HEK293 (cell line): ENCODE measurements at regions not wholly inside any gene's neighbourhood (a gene's known extent, or its start where the extent isn't known, plus 50 kb on each side); places are given as distances from the start of the nearest gene placed in this dataset.

Source experiments
- CTCF ChIA-PET: fragments of 350-600 bp; formaldehyde crosslinking; extraction: SDS; loops from one replicate; lab custom pipeline; 2021; ENCODE audit warnings: antibody characterized with exemption; lab: Yijun Ruan, JAX
- POLR2A ChIA-PET: fragments of 300-600 bp; formaldehyde crosslinking; extraction: SDS; loops from one replicate; lab custom pipeline; 2020; ENCODE audit warnings: antibody characterized with exemption, inconsistent platforms; lab: Yijun Ruan, JAX
- H3K27ac ChIP-seq: fragments of 200-500 bp; sonication (Bioruptor generic); 2 replicates; pipeline ENCODE4 v1.5.1; 2014; ENCODE audit warnings: low read depth, low read length, control low read depth, inconsistent platforms; ENCODE audit errors: extremely low read depth
- H3K36me3 ChIP-seq, 2 experiments: fragments of 200-500 bp in 1 of 2; sonication (Bioruptor generic) in 1 of 2; 1 replicate in 1 of 2; 2 replicates in 1 of 2; pipeline ENCODE4 v1.5.1; 2014 to 2017; ENCODE audit warnings: inconsistent platforms in 2 of 2, low read length in 2 of 2; ENCODE audit not compliant: control insufficient read depth in 2 of 2, insufficient read depth in 1 of 2
- H3K4me1 ChIP-seq: fragments of 200-500 bp; sonication (Bioruptor generic); 2 replicates; pipeline ENCODE4 v1.5.1; 2014; ENCODE audit warnings: mild to moderate bottlenecking, low read length, inconsistent platforms; ENCODE audit not compliant: control insufficient read depth, insufficient read depth
- H3K4me3 ChIP-seq: 2 replicates; pipeline ENCODE4 v1.5.1; 2011; ENCODE audit warnings: low read depth, mild to moderate bottlenecking, control low read depth, low read length, moderate library complexity
- H3K9me3 ChIP-seq: fragments of 200-500 bp; sonication (Bioruptor generic); 2 replicates; pipeline ENCODE4 v1.5.1; 2014; ENCODE audit warnings: low read depth, low read length, inconsistent platforms; ENCODE audit not compliant: control insufficient read depth, insufficient read depth
- GLI4 ChIP-seq: fragments of 450-650 bp; formaldehyde crosslinking; IDR thresholded peaks from 2 replicates; pipeline ENCODE4 v1.5.1; 2016; ENCODE audit warnings: missing biosample characterization, missing genetic modification characterization
- GLIS1 ChIP-seq: fragments of 450-650 bp; formaldehyde crosslinking; IDR thresholded peaks from 2 replicates; pipeline ENCODE4 v1.5.1; 2016; ENCODE audit warnings: missing biosample characterization, missing genetic modification characterization
- ZNF140 ChIP-seq: fragments of 450-650 bp; formaldehyde crosslinking; IDR thresholded peaks from 2 replicates; pipeline ENCODE4 v1.5.1; 2016; ENCODE audit warnings: missing biosample characterization, missing genetic modification characterization
- ZNF157 ChIP-seq: fragments of 450-650 bp; formaldehyde crosslinking; IDR thresholded peaks from 2 replicates; pipeline ENCODE4 v1.5.1; 2016; ENCODE audit warnings: missing biosample characterization, missing genetic modification characterization
- ZNF211 ChIP-seq: fragments of 450-650 bp; formaldehyde crosslinking; IDR thresholded peaks from 2 replicates; pipeline ENCODE4 v1.5.1; 2016; ENCODE audit warnings: low read depth, missing biosample characterization, missing genetic modification characterization
- ZNF274 ChIP-seq, 2 experiments: fragments of 200-500 bp in 1 of 2; fragments of 450-650 bp in 1 of 2; sonication (Bioruptor generic) in 1 of 2; formaldehyde crosslinking in 1 of 2; IDR thresholded peaks; 2 replicates each; pipeline versions ENCODE4 v1.5.1 to v1.6.1; 2014 to 2016; ENCODE audit warnings: borderline replicate concordance in 1 of 2, inconsistent platforms in 1 of 2, low read length in 1 of 2, missing biosample characterization in 1 of 2, missing genetic modification characterization in 1 of 2
- ZNF324 ChIP-seq: fragments of 450-650 bp; formaldehyde crosslinking; IDR thresholded peaks from 2 replicates; pipeline ENCODE4 v1.5.1; 2016; ENCODE audit warnings: missing biosample characterization, missing genetic modification characterization
- ZNF335 ChIP-seq: fragments of 450-650 bp; formaldehyde crosslinking; conservative IDR thresholded peaks from 2 replicates; pipeline ENCODE4 v1.5.1; 2016; ENCODE audit warnings: missing biosample characterization, missing genetic modification characterization
- ZNF571 ChIP-seq: fragments of 450-650 bp; formaldehyde crosslinking; IDR thresholded peaks from 2 replicates; pipeline ENCODE4 v1.5.0; 2017; ENCODE audit warnings: missing biosample characterization, missing genetic modification characterization
- ZNF585B ChIP-seq: fragments of 450-650 bp; formaldehyde crosslinking; IDR thresholded peaks from 2 replicates; pipeline ENCODE4 v1.5.1; 2016; ENCODE audit warnings: missing biosample characterization, missing genetic modification characterization
- ZNF610 ChIP-seq: fragments of 450-650 bp; formaldehyde crosslinking; IDR thresholded peaks from 2 replicates; pipeline ENCODE4 v1.5.1; 2016; ENCODE audit warnings: missing biosample characterization, missing genetic modification characterization, borderline replicate concordance
- ZNF670 ChIP-seq: fragments of 450-650 bp; formaldehyde crosslinking; IDR thresholded peaks from 2 replicates; pipeline ENCODE4 v1.5.1; 2016; ENCODE audit warnings: missing biosample characterization, missing genetic modification characterization, low read depth
- ZNF76 ChIP-seq: fragments of 450-650 bp; formaldehyde crosslinking; IDR thresholded peaks from 2 replicates; pipeline ENCODE4; 2016; ENCODE audit warnings: low read depth, missing biosample characterization, missing genetic modification characterization, borderline replicate concordance
- ZNF830 ChIP-seq: fragments of 450-650 bp; IDR thresholded peaks from 2 replicates; pipeline ENCODE4 v1.5.0; 2018; ENCODE audit warnings: missing biosample characterization, missing genetic modification characterization, low read depth, mild to moderate bottlenecking, moderate library complexity
- ZSCAN23 ChIP-seq: fragments of 450-650 bp; formaldehyde crosslinking; IDR thresholded peaks from 2 replicates; pipeline ENCODE4 v1.5.1; 2016; ENCODE audit warnings: missing biosample characterization, missing genetic modification characterization
- TF ChIP-seq, protein P1 (sequence below): fragments of 450-650 bp; formaldehyde crosslinking; IDR thresholded peaks from 2 replicates; pipeline ENCODE4 v1.5.1; 2016; ENCODE audit warnings: missing biosample characterization, missing genetic modification characterization, borderline replicate concordance
- TF ChIP-seq, protein P2 (sequence below): fragments of 450-650 bp; formaldehyde crosslinking; IDR thresholded peaks from 2 replicates; pipeline ENCODE4 v1.5.1; 2016; ENCODE audit warnings: missing biosample characterization, missing genetic modification characterization
- TF ChIP-seq, protein P3 (sequence below): fragments of 450-650 bp; IDR thresholded peaks from 2 replicates; pipeline ENCODE4 v1.5.1; 2018; ENCODE audit warnings: missing biosample characterization, missing genetic modification characterization
- TF ChIP-seq, protein P4 (sequence below): fragments of 450-650 bp; formaldehyde crosslinking; IDR thresholded peaks from 2 replicates; pipeline ENCODE4 v1.5.1; 2016; ENCODE audit warnings: missing biosample characterization, missing genetic modification characterization
- TF ChIP-seq, protein P5 (sequence below): fragments of 450-650 bp; formaldehyde crosslinking; IDR thresholded peaks from 2 replicates; pipeline ENCODE4 v1.5.1; 2016; ENCODE audit warnings: missing biosample characterization, missing genetic modification characterization
- TF ChIP-seq, protein P6 (sequence below): fragments of 450-650 bp; formaldehyde crosslinking; IDR thresholded peaks from 2 replicates; pipeline ENCODE4 v1.5.1; 2017; ENCODE audit warnings: missing biosample characterization, missing genetic modification characterization

DNA sequence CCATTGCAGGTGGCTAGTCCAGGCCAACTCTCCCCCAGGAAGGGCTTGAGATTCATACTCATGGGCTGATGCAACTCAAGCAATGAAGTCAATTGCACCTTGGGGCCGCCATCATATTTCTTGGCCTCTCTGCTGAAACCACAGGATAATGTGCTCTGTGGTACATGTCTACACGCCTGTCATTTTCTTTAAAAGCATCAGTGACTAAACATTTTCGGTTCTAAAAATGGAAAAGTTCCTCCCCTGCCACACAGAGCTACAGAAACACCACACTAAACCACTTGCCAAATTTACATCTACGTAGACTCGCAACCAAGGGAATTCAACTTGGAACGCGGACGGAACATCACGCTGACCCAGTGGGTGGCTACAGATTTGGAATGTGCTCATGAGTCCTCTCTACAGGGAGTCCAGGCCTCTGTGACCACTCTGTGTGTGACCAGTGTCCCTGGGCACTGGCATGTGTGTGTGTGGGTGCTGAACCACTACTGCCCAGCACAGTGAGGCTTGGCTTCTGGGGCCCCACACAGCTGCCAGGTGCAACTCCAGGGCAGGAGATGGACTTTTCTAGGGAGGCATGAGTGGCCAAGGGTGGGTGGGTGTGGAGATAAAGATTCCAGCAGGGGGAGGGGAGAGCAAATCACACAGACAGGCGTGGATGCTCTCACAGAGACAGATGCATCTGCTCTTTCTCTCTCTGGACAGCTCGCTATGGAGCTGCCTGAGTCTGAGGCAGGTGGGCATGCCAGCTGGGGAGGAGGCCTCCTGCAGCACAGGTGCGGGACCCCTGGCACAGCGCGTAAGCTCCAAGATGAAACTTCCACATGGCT is 261.9 kb downstream of the CTTN start (continued):
- TF ChIP-seq, protein P1, sequence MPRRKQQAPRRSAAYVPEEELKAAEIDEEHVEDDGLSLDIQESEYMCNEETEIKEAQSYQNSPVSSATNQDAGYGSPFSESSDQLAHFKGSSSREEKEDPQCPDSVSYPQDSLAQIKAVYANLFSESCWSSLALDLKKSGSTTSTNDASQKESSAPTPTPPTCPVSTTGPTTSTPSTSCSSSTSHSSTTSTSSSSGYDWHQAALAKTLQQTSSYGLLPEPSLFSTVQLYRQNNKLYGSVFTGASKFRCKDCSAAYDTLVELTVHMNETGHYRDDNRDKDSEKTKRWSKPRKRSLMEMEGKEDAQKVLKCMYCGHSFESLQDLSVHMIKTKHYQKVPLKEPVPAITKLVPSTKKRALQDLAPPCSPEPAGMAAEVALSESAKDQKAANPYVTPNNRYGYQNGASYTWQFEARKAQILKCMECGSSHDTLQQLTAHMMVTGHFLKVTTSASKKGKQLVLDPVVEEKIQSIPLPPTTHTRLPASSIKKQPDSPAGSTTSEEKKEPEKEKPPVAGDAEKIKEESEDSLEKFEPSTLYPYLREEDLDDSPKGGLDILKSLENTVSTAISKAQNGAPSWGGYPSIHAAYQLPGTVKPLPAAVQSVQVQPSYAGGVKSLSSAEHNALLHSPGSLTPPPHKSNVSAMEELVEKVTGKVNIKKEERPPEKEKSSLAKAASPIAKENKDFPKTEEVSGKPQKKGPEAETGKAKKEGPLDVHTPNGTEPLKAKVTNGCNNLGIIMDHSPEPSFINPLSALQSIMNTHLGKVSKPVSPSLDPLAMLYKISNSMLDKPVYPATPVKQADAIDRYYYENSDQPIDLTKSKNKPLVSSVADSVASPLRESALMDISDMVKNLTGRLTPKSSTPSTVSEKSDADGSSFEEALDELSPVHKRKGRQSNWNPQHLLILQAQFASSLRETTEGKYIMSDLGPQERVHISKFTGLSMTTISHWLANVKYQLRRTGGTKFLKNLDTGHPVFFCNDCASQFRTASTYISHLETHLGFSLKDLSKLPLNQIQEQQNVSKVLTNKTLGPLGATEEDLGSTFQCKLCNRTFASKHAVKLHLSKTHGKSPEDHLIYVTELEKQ (tag by site-specific recombination) = no peak
- no peak for TF ChIP-seq ZNF335 (tag by site-specific recombination)
- TF ChIP-seq, protein P2, sequence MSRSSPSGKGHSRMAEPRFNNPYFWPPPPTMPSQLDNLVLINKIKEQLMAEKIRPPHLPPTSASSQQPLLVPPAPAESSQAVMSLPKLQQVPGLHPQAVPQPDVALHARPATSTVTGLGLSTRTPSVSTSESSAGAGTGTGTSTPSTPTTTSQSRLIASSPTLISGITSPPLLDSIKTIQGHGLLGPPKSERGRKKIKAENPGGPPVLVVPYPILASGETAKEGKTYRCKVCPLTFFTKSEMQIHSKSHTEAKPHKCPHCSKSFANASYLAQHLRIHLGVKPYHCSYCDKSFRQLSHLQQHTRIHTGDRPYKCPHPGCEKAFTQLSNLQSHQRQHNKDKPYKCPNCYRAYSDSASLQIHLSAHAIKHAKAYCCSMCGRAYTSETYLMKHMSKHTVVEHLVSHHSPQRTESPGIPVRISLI (tag by site-specific recombination) = no peak
- TF ChIP-seq, protein P3, sequence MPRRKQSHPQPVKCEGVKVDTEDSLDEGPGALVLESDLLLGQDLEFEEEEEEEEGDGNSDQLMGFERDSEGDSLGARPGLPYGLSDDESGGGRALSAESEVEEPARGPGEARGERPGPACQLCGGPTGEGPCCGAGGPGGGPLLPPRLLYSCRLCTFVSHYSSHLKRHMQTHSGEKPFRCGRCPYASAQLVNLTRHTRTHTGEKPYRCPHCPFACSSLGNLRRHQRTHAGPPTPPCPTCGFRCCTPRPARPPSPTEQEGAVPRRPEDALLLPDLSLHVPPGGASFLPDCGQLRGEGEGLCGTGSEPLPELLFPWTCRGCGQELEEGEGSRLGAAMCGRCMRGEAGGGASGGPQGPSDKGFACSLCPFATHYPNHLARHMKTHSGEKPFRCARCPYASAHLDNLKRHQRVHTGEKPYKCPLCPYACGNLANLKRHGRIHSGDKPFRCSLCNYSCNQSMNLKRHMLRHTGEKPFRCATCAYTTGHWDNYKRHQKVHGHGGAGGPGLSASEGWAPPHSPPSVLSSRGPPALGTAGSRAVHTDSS (tag by site-specific recombination) = no peak
- TF ChIP-seq, protein P4, sequence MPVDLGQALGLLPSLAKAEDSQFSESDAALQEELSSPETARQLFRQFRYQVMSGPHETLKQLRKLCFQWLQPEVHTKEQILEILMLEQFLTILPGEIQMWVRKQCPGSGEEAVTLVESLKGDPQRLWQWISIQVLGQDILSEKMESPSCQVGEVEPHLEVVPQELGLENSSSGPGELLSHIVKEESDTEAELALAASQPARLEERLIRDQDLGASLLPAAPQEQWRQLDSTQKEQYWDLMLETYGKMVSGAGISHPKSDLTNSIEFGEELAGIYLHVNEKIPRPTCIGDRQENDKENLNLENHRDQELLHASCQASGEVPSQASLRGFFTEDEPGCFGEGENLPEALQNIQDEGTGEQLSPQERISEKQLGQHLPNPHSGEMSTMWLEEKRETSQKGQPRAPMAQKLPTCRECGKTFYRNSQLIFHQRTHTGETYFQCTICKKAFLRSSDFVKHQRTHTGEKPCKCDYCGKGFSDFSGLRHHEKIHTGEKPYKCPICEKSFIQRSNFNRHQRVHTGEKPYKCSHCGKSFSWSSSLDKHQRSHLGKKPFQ (tag by site-specific recombination) = no peak
- no peak for TF ChIP-seq ZNF571 (tag by site-specific recombination)
- no peak for TF ChIP-seq ZNF610 (tag by site-specific recombination)
- no peak for TF ChIP-seq ZNF324
- TF ChIP-seq ZNF274 (IDR thresholded peaks at IDR 0.05; ENCODE audit: low read length) = no peak
- no peak for TF ChIP-seq ZNF274 (tag by site-specific recombination; IDR thresholded peaks at IDR 0.05; ENCODE audit: borderline replicate concordance)
- no peak for TF ChIP-seq ZNF76 (tag by site-specific recombination)
- no peak for TF ChIP-seq GLI4 (tag by site-specific recombination)
- TF ChIP-seq ZNF670 (tag by site-specific recombination) = no peak
- TF ChIP-seq ZNF157 (tag by site-specific recombination) = no peak
- no peak for TF ChIP-seq ZNF585B (tag by site-specific recombination)

DNA sequence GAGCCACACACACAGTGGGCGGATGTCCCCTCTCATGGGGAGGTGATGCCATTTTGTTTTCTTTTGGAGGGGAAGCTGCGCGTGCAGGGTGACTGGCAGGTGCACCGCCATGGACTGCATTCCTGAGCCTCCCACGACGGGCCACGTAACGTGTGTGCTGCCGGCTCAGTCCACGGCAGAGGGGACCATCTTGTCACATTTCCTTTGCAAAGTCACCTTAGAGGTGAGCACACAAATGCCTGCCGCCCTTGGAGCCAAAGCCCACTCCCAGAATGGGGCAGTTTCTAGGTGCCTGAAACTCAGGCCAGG is 262.5 kb downstream of the CTTN start:
- H3K4me3 ChIP-seq = no peak overlapping the region
- no peaks in the 10 kb centered on the region for H3K36me3 ChIP-seq
- no peak overlapping the region for H3K27ac ChIP-seq
- CTCF ChIA-PET = interaction anchor here (0.6 kb wide), 1 partner anchor 192 kb away, joined by 3 read pairs; no protein-coding TSS in a partner anchor
- POLR2A ChIA-PET = no interaction called here
- no peaks in the 10 kb centered on the region for H3K9me3 ChIP-seq
- no peaks in the 10 kb centered on the region for H3K4me1 ChIP-seq
- TF ChIP-seq ZSCAN23 (tag by site-specific recombination) (no peak), ZNF830 (tag by site-specific recombination) (no peak), ZNF211 (tag by site-specific recombination) (no peak), GLIS1 (tag by site-specific recombination) (no peak), ZNF140 (no peak)
- TF ChIP-seq, protein P5, sequence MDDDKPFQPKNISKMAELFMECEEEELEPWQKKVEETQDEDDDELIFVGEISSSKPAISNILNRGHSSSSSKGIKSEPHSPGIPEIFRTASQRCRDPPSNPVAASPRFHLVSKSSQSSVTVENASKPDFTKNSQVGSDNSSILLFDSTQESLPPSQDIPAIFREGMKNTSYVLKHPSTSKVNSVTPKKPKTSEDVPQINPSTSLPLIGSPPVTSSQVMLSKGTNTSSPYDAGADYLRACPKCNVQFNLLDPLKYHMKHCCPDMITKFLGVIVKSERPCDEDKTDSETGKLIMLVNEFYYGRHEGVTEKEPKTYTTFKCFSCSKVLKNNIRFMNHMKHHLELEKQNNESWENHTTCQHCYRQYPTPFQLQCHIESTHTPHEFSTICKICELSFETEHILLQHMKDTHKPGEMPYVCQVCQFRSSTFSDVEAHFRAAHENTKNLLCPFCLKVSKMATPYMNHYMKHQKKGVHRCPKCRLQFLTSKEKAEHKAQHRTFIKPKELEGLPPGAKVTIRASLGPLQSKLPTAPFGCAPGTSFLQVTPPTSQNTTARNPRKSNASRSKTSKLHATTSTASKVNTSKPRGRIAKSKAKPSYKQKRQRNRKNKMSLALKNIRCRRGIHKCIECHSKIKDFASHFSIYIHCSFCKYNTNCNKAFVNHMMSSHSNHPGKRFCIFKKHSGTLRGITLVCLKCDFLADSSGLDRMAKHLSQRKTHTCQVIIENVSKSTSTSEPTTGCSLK (tag by site-specific recombination) = no peak
- TF ChIP-seq, protein P6, sequence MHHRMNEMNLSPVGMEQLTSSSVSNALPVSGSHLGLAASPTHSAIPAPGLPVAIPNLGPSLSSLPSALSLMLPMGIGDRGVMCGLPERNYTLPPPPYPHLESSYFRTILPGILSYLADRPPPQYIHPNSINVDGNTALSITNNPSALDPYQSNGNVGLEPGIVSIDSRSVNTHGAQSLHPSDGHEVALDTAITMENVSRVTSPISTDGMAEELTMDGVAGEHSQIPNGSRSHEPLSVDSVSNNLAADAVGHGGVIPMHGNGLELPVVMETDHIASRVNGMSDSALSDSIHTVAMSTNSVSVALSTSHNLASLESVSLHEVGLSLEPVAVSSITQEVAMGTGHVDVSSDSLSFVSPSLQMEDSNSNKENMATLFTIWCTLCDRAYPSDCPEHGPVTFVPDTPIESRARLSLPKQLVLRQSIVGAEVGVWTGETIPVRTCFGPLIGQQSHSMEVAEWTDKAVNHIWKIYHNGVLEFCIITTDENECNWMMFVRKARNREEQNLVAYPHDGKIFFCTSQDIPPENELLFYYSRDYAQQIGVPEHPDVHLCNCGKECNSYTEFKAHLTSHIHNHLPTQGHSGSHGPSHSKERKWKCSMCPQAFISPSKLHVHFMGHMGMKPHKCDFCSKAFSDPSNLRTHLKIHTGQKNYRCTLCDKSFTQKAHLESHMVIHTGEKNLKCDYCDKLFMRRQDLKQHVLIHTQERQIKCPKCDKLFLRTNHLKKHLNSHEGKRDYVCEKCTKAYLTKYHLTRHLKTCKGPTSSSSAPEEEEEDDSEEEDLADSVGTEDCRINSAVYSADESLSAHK = no peak
